ENCODE measurements at regions not wholly inside any gene's neighbourhood (a gene's known extent, or its start where the extent isn't known, plus 50 kb on each side); places are given as distances from the start of the nearest gene placed in this dataset.

- TF ChIP-seq, protein P1, sequence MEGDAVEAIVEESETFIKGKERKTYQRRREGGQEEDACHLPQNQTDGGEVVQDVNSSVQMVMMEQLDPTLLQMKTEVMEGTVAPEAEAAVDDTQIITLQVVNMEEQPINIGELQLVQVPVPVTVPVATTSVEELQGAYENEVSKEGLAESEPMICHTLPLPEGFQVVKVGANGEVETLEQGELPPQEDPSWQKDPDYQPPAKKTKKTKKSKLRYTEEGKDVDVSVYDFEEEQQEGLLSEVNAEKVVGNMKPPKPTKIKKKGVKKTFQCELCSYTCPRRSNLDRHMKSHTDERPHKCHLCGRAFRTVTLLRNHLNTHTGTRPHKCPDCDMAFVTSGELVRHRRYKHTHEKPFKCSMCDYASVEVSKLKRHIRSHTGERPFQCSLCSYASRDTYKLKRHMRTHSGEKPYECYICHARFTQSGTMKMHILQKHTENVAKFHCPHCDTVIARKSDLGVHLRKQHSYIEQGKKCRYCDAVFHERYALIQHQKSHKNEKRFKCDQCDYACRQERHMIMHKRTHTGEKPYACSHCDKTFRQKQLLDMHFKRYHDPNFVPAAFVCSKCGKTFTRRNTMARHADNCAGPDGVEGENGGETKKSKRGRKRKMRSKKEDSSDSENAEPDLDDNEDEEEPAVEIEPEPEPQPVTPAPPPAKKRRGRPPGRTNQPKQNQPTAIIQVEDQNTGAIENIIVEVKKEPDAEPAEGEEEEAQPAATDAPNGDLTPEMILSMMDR (IDR thresholded peaks at IDR 0.05): no peak
- no peak for TF ChIP-seq POLR2A (IDR thresholded peaks at IDR 0.05)
Measured at GRCh38 chr2:223503746-223504145, 98.4 kb downstream of the SCG2 start.
